GM12865 (cell line): ENCODE measurements at regions not wholly inside any gene's neighbourhood (a gene's known extent, or its start where the extent isn't known, plus 50 kb on each side); places are given as distances from the start of the nearest gene placed in this dataset.

ENCODE experiments used
- DNase-seq: peaks from one replicate; pipeline ENCODE4 v3.0.0; 2010; ENCODE audit warnings: low read depth
- H3K4me3 ChIP-seq: 2 replicates; pipeline ENCODE4 v1.5.1; 2011; ENCODE audit warnings: mild to moderate bottlenecking, low read depth, low read length, control low read depth
- CTCF ChIP-seq: IDR thresholded peaks from 2 replicates; pipeline ENCODE4 v1.5.1; 2011; ENCODE audit warnings: low read length, control low read depth, low read depth, inconsistent platforms; ENCODE audit not compliant: insufficient read depth; ENCODE audit errors: missing control alignments

- TF ChIP-seq CTCF, result no peak
- DNase-seq, result no peak
- no peak overlapping the region for H3K4me3 ChIP-seq
Observed at GRCh38 chr12:102567031-102567985, 86.9 kb upstream of the IGF1 start.

- no peak for DNase-seq
- no peak overlapping the region for H3K4me3 ChIP-seq
- TF ChIP-seq CTCF, result no peak
Observed at GRCh38 chr12:102565555-102565954, 85.2 kb upstream of the IGF1 start.

GRCh38 chr12:102564026-102564425, 83.7 kb upstream of the IGF1 start:
- H3K4me3 ChIP-seq, result no peak overlapping the region
- no peak for TF ChIP-seq CTCF
- no peak for DNase-seq

- no peak overlapping the region for H3K4me3 ChIP-seq
- DNase-seq, result no peak
- TF ChIP-seq CTCF, result no peak
Observed at GRCh38 chr12:102562836-102563425, 82.6 kb upstream of the IGF1 start.

GRCh38 chr12:102551186-102551585, 70.8 kb upstream of the IGF1 start:
- no peak for TF ChIP-seq CTCF
- DNase-seq, result no peak
- H3K4me3 ChIP-seq, result no peak overlapping the region

- DNase-seq, result no peak
- no peak overlapping the region for H3K4me3 ChIP-seq
- no peak for TF ChIP-seq CTCF
Observed at GRCh38 chr12:102549691-102550090, 69.3 kb upstream of the IGF1 start.
